Neutrophil (primary cell): ENCODE measurements at regions not wholly inside any gene's neighbourhood (a gene's known extent, or its start where the extent isn't known, plus 50 kb on each side); places are given as distances from the start of the nearest gene placed in this dataset.

Source experiments
- H3K27ac ChIP-seq: fragments of 200-600 bp; sonication (generic); 2 replicates; pipeline ENCODE4 v1.5.1; 2016; ENCODE audit warnings: mild to moderate bottlenecking, moderate library complexity
- H3K27me3 ChIP-seq: fragments of 200-600 bp; sonication (generic); 2 replicates; pipeline ENCODE4 v1.6.0; 2016; ENCODE audit warnings: mild to moderate bottlenecking
- H3K36me3 ChIP-seq: fragments of 200-600 bp; sonication (generic); 2 replicates; pipeline ENCODE4 v1.5.1; 2017
- H3K4me1 ChIP-seq, 2 experiments: fragments of 200-600 bp in 1 of 2; sonication (generic) in 1 of 2; 1 replicate in 1 of 2; 2 replicates in 1 of 2; pipeline versions ENCODE4 v1.5.1 to v1.6.1; 2013 to 2016; ENCODE audit warnings: low read depth in 1 of 2, low read length in 1 of 2, mild to moderate bottlenecking in 1 of 2, moderate library complexity in 1 of 2; ENCODE audit not compliant: control insufficient read depth in 1 of 2, insufficient read depth in 1 of 2
- H3K4me3 ChIP-seq, 2 experiments: fragments of 200-600 bp in 1 of 2; sonication (generic) in 1 of 2; 1 replicate in 1 of 2; 2 replicates in 1 of 2; pipeline ENCODE4 v1.5.1; 2013 to 2016; ENCODE audit warnings: low read depth in 1 of 2, low read length in 1 of 2, mild to moderate bottlenecking in 1 of 2, moderate library complexity in 1 of 2
- H3K9me3 ChIP-seq: fragments of 200-600 bp; sonication (generic); 2 replicates; pipeline ENCODE4 v1.5.1; 2016
- CTCF ChIP-seq: fragments of 200-600 bp; sonication (generic); IDR thresholded peaks from 2 replicates; pipeline ENCODE4 v1.5.1; 2016; ENCODE audit warnings: antibody characterized with exemption

- Histone ChIP-seq H3K4me1 (peaks cover 0 to 10% of the 10 kb centered on the region in 2 experiments), H3K27me3 (peaks cover 3% of the 10 kb centered on the region), H3K4me3 (no peak overlapping the region), H3K9me3 (no peaks in the 10 kb centered on the region), H3K27ac (no peak overlapping the region), H3K36me3 (no peaks in the 10 kb centered on the region)
- no peak for TF ChIP-seq CTCF
Observed at GRCh38 chr20:24790746-24791283, 158.3 kb upstream of the CST7 start.

- Histone ChIP-seq H3K4me1 (peaks cover 0 to 10% of the 10 kb centered on the region in 2 experiments), H3K4me3 (no peak overlapping the region), H3K36me3 (no peaks in the 10 kb centered on the region), H3K27ac (no peak overlapping the region), H3K27me3 (peaks cover 3% of the 10 kb centered on the region), H3K9me3 (no peaks in the 10 kb centered on the region)
- no peak for TF ChIP-seq CTCF
Observed at GRCh38 chr20:24791953-24792352, 157.1 kb upstream of the CST7 start.

GRCh38 chr20:24792641-24793495 is 156.2 kb upstream of the CST7 start:
- H3K36me3 ChIP-seq, result no peaks in the 10 kb centered on the region
- peaks cover 0 to 10% of the 10 kb centered on the region in 2 experiments for H3K4me1 ChIP-seq
- H3K4me3 ChIP-seq, result no peak overlapping the region
- H3K27ac ChIP-seq, result no peak overlapping the region
- no peaks in the 10 kb centered on the region for H3K9me3 ChIP-seq
- peaks cover 3% of the 10 kb centered on the region for H3K27me3 ChIP-seq
- no peak for TF ChIP-seq CTCF

- H3K27me3 ChIP-seq, result peaks cover 3% of the 10 kb centered on the region
- H3K27ac ChIP-seq, result no peak overlapping the region
- no peak overlapping the region for H3K4me3 ChIP-seq
- no peaks in the 10 kb centered on the region for H3K4me1 ChIP-seq
- H3K9me3 ChIP-seq, result no peaks in the 10 kb centered on the region
- TF ChIP-seq CTCF, result no peak
- no peaks in the 10 kb centered on the region for H3K36me3 ChIP-seq
Observed at GRCh38 chr20:24795436-24795835, 153.6 kb upstream of the CST7 start.

GRCh38 chr20:24796236-24796635 is 152.8 kb upstream of the CST7 start:
- no peaks in the 10 kb centered on the region for H3K36me3 ChIP-seq
- no peaks in the 10 kb centered on the region for H3K9me3 ChIP-seq
- no peaks in the 10 kb centered on the region for H3K4me1 ChIP-seq
- no peak for TF ChIP-seq CTCF
- no peak overlapping the region for H3K4me3 ChIP-seq
- no peak overlapping the region for H3K27ac ChIP-seq
- H3K27me3 ChIP-seq, result peaks cover 3% of the 10 kb centered on the region
